ENCODE measurements at regions not wholly inside any gene's neighbourhood (a gene's known extent, or its start where the extent isn't known, plus 50 kb on each side); places are given as distances from the start of the nearest gene placed in this dataset.
"Not testable (repeated sequence)": the region's sequence is repeated elsewhere in the genome, so short reads cannot be mapped to it uniquely, and the experiment has no call there.

DNA sequence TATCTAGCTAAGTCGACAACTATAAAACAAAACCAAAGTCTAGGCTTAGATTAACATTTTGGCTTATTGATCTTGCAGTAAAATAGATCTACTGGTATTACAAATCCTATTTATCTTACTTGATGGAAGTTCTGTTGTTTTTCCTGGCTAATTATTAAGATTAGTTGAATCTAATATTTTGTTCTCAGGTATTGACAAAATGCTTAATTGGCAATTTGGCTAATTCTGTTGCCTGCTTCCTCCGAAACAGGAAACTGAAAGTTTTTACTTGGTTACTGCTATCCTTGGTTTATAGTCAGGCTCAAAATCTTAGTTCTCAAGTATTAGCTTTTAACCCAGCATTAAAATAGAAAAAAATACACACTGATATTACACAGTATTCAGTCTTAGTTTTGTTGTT is 820.5 kb downstream of the NR2F1-AS1 start:
- DNase-seq = no peak

DNA sequence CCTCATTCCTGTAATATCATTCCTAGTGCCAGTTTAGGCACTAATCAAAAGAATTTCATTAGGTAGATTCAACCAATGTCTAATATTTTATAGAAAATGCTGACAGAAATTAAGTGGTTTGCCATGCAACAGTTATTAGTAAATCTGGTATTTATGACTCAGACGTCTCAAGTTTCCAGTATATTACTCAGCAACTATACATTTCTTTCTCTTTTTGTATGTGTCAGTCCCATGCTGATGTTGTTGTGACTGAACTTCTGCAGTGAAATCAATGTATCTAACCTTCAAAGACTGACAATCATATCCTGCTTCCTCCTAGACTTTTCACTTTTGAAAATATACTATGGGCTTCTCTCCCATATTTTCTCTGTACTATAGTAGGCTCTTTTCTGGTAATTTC is 822.5 kb downstream of the NR2F1-AS1 start:
- no peak for DNase-seq

DNA sequence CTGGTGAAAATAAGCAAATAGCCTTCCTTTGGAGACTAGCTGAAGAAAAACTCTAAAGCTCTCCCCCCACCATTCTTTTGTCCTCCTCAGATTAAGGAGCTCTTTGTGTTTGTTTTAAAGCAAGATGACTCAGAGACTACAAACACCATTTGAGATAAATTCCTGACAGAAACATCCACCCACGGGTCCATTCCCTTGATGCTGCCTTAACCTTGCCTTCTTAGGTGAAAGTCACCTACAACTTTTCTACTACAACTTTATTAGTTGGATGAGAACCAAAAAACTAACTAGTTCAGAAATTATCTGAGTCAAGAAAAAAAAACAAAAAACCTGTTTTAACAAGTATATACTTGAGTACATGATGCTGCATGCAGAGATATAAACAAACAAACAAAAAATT is 831.1 kb downstream of the NR2F1-AS1 start:
- no peak for DNase-seq

DNA sequence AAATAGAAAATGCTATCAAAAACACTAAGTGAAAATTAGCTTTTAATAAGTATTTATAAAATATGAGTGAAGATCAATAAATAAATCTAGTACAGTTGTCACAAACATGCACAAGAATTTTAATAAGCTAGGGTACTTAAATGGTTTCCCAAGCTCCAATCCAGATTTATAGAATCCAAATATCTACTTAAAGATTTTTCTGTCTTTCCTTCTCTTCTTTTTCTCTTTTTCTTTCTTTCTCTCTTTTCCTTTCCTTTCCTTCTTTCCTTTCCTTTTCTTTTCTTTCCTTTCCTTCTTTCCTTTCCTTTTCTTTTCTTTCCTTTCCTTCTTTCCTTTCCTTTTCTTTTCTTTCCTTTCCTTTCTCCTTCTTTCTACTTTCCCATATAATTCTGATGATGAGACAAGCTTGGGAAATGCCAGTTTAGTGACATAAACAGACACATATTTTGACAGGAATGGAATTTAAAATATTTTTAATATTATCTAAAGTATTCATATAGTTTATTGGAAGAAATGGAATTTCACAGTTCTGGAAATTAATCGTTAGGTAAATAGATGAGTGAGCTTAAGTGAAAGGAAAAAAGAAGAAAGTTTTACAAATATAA is 832.8 kb downstream of the NR2F1-AS1 start:
- DNase-seq = no peak

DNA sequence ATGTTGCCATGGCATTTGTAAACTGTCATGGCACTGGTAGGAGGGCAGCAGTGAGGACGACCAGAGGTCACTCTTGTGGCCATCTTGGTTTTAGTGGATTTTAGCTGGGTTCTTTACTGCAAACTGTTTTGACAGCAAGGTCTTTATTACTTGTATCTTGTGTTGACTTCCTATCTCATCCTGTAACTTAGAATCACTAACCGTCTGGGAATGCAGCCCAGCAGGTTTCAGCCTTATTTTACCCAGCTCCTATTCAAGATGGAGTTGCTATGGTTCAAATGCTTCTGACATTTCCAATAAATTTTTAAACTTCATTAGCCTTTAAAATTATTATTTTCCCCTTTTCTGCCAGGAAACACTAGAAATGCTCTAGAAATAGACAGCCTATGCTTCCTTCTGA is 839.1 kb downstream of the NR2F1-AS1 start:
- no peak for DNase-seq

- DNase-seq = no peak
Observed at GRCh38 chr5:92734211-92734940, 846.6 kb downstream of the NR2F1-AS1 start.

GRCh38 chr5:92730486-92730885 is 850.5 kb downstream of the NR2F1-AS1 start:
- no peak for DNase-seq

GRCh38 chr5:92729088-92729487 is 851.9 kb downstream of the NR2F1-AS1 start:
- no peak for DNase-seq

- DNase-seq = no peak
Observed at GRCh38 chr5:92715946-92716520, 865.0 kb downstream of the NR2F1-AS1 start.

DNA sequence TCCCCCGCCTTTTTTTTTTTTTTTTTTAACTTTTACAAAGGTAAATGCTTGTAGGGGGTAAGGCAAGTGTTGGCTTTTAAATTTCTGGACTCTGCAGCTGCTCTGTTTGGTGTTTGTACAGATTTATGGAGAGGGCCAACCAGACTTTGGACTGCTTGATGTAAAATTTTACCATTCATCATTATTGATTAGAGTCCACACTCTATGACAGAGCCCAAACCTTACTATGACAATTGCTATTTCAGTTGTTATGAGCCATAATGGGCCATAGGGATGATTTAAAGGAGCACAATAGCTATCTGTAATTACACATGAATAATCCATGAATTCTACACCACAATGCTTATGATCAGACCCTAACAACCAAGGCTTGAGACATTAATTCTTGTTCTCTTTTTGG is 867.2 kb downstream of the NR2F1-AS1 start:
- DNase-seq = no peak

DNA sequence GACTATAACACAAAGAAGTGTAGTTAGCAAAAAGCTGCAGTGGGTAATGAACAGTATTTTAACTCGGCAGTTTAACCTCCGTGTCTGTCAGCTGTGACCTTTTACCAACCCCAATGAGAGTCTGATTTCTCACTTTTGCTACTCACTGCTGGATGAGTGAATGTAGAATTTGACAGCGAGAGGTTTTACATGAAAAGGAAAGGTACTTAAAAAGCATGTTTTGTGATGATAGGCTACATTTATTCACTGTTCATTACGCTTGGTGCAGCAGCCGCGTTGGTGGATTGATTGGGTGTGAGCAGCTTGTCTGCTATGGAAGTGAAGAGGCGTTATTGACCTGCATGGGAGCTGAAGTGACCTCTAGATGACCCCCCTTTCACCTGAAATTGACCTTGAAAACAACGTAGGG is 867.7 kb downstream of the NR2F1-AS1 start:
- no peak for DNase-seq

DNA sequence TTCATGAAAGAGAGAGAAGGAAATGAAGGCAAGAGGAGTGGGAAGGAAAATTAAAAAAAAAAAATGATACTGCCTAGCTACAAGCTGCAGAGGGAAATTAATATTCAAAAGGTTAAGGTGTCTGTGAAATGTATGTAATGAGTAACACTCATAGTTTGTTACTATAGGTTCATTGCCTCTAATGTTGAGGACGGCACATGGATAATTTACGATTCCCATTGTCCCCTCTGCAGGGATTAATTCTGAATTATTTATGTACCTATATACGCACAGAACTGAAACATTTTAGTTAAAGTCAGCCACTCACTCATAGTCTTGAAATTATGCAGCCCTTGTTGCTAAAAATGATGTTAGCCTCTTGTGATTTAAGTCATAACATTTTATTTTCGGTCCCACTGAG is 869.1 kb downstream of the NR2F1-AS1 start:
- DNase-seq = no peak

GRCh38 chr5:92704590-92704989 is 876.4 kb downstream of the NR2F1-AS1 start:
- DNase-seq = no peak

- DNase-seq = no peak
Observed at GRCh38 chr5:92703976-92704375, 877.0 kb downstream of the NR2F1-AS1 start.

DNA sequence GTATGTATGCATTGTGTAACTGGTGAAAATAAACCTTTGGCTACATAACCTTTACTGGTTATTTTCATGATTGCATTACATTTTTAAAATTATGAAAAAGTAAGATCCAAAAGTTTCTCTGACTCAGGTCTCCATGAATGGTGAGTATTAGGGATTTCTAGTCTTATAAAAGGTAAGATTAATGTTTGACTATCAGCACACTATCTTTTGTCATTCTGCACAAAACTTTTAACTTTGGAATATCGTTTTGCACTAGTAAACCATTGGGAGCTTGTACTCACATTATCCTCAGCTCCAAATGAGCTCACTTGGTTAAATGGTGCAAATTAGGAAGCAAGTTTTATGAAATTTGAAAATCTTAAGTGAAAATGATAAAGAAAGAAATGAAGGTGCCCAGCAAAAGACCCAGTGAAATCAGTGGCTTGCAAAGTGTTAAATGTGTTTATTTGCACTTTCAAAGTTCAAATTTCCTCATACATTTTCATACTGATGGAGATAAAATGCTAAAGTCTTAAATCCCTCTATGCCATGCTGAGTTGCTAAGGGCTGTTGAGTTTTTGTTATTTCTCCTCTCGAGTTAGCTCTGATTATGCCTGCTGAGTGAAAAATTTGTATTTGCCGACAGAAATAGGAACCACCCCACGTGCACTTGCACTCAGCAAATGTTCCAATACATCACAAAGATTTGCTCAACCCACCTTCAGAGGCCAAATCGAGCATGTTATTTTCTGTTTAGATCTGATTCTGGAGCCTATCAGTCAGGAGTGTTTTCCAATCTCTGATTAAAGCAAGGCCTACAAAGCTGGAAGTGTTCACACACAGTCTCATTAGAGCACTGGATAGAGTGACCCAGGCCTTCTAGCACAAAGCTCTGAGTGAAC is 885.7 kb downstream of the NR2F1-AS1 start:
- no peak for DNase-seq

- no peak for DNase-seq
Observed at GRCh38 chr5:92694067-92694466, 887.0 kb downstream of the NR2F1-AS1 start.

DNA sequence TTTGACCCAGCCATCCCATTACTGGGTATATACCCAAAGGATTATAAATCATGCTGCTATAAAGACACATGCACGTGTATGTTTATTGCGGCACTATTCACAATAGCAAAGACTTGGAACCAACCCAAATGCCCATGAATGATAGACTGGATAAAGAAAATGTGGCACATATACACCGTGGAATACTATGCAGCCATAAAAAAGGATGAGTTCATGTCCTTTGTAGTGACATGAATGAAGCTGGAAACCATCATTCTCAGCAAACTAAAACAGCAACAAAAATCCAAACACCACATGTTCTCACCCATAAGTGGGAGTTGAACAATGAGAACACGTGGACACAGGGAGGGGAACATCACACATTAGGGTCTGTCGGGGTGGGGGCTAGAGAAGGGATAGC is 889.1 kb downstream of the NR2F1-AS1 start:
- not testable (repeated sequence) for DNase-seq

- peak; percentile 68 for DNase-seq
Observed at GRCh38 chr5:92687821-92688722, 892.9 kb downstream of the NR2F1-AS1 start.

DNA sequence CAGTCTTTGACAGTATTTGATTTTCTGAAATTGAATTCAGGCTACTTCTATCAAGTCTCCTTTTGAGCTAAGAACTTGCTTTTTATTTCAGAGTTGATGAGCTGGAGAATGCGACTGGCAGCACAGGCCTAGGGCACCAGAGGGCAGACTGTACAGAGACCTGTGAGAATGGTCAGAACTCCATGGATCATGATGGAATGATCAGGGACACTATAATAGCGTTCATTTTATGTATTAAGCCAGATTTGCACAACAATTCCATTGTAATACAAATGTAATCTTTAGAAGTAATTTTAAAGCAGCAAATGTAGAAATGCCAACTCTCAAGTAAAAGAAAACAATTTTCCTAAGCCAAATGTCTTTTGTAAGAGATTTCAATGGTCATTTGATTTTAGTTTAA is 902.4 kb downstream of the NR2F1-AS1 start:
- DNase-seq = peak in 1 of 2 experiments; percentile 14

GRCh38 chr5:92676215-92677165 is 904.5 kb downstream of the NR2F1-AS1 start:
- DNase-seq = no peak

DNA sequence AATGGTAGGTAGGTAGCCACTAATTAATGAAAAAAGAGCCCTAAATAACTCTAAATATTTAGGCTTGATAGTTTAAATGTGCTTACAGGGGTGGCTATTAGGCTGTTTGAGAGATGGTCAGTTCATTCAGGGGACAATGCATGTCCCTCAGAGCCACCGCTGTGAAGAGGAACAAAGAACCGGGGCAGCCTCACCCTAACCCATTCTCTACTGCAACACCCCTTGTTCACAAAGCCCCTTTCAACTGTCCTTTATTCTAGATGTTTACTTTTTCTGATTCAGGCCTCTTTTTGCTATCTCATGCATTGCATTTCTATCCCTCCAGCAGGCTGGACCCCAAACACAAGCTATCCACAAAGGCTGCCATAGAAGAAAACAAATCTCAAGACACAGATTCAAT is 906.7 kb downstream of the NR2F1-AS1 start:
- DNase-seq = no peak
